H1 (cell line): ENCODE measurements at regions not wholly inside any gene's neighbourhood (a gene's known extent, or its start where the extent isn't known, plus 50 kb on each side); places are given as distances from the start of the nearest gene placed in this dataset.
A peak's percentile ranks its signal among the peaks of the same experiment; 100 is the strongest.

Source experiments
- CTCF ChIP-seq, 3 experiments: IDR thresholded peaks; 1 replicate in 2 of 3; 2 replicates in 1 of 3; pipeline versions ENCODE4 v1.5.1 to v1.6.1; 2011; ENCODE audit warnings: low read length in 3 of 3, mild to moderate bottlenecking in 3 of 3, inconsistent platforms in 2 of 3, low read depth in 1 of 3, moderate library complexity in 1 of 3; ENCODE audit not compliant: insufficient read depth in 1 of 3; ENCODE audit errors: control extremely low read depth in 1 of 3
- JUN ChIP-seq: IDR thresholded peaks from 2 replicates; pipeline ENCODE4 v1.6.1; 2011; ENCODE audit warnings: low read depth, mild to moderate bottlenecking, improper control_type of control experiment, low read length

- TF ChIP-seq CTCF (IDR thresholded peaks at IDR 0.05; ENCODE audit: control extremely low read depth in 1 of 3, insufficient read depth in 1 of 3, low read depth in 1 of 3, low read length in 3 of 3), result peak; percentile 53 to 77 (median 72)
- TF ChIP-seq JUN, result no peak
- TF ChIP-seq, all 59 proteins: peak for 2
Measured at GRCh38 chr20:20837574-20838021, 125.2 kb upstream of the RALGAPA2 start (continued).
